Uterus (tissue), 2 donors: ENCODE measurements at regions not wholly inside any gene's neighbourhood (a gene's known extent, or its start where the extent isn't known, plus 50 kb on each side); places are given as distances from the start of the nearest gene placed in this dataset.

ENCODE experiments used
- POLR2A ChIP-seq, 2 donors: fragments of 450-650 bp; IDR thresholded peaks; one replicate each; pipeline ENCODE4 v1.6.1; 2016; ENCODE audit warnings: antibody characterized with exemption in 2 of 2, mild to moderate bottlenecking in 1 of 2, moderate library complexity in 1 of 2
- TF ChIP-seq, protein P1 (sequence below), 4 experiments: fragments of 200-600 bp in 2 of 4; fragments of 450-650 bp in 2 of 4; sonication (generic) in 2 of 4; IDR thresholded peaks; one replicate each; pipeline ENCODE4 v1.5.1; 2016 to 2019; ENCODE audit warnings: antibody characterized with exemption in 4 of 4, mild to moderate bottlenecking in 2 of 4, moderate library complexity in 1 of 4

DNA sequence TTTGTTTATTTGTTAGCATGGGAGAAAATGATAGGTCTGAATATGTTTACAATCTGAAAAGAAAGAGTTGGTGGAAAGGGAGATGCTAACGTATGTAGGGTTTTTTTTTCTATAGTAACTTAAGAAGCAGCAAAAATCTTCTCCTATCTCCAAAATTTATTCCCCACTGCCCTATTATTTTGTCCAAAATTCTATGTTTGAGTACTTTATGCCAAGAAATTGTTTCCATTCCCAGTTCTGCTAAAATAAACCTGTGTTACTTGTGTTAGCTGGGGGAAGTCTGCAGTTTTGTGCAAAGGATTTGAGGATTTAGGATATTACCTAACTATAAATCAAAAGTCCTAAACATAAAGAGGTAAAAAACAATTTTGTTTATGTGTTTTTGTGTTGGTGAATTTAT, 2770.4 kb upstream of the PCDH20 start:
- no peak for TF ChIP-seq POLR2A (IDR thresholded peaks at IDR 0.05)
- TF ChIP-seq, protein P1, sequence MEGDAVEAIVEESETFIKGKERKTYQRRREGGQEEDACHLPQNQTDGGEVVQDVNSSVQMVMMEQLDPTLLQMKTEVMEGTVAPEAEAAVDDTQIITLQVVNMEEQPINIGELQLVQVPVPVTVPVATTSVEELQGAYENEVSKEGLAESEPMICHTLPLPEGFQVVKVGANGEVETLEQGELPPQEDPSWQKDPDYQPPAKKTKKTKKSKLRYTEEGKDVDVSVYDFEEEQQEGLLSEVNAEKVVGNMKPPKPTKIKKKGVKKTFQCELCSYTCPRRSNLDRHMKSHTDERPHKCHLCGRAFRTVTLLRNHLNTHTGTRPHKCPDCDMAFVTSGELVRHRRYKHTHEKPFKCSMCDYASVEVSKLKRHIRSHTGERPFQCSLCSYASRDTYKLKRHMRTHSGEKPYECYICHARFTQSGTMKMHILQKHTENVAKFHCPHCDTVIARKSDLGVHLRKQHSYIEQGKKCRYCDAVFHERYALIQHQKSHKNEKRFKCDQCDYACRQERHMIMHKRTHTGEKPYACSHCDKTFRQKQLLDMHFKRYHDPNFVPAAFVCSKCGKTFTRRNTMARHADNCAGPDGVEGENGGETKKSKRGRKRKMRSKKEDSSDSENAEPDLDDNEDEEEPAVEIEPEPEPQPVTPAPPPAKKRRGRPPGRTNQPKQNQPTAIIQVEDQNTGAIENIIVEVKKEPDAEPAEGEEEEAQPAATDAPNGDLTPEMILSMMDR (IDR thresholded peaks at IDR 0.05), result no peak
